Activated T-cell treated with anti-CD3 and anti-CD28 coated beads, Interleukin-2, amount 50 U/mL, for 24 hours (primary cell): ENCODE measurements at regions not wholly inside any gene's neighbourhood (a gene's known extent, or its start where the extent isn't known, plus 50 kb on each side); places are given as distances from the start of the nearest gene placed in this dataset.

Experiments
- DNase-seq: peaks from one replicate; pipeline ENCODE4 v3.0.0-alpha.2; 2020
- H3K27ac Mint-ChIP-seq: 2 replicates; pipeline ENCODE4 v1.8.0; 2020; ENCODE audit warnings: mild to moderate bottlenecking, mixed read lengths
- H3K27me3 Mint-ChIP-seq: 2 replicates; pipeline ENCODE4 v1.8.0; 2020; ENCODE audit warnings: mixed read lengths
- H3K36me3 Mint-ChIP-seq: 2 replicates; pipeline ENCODE4 v1.8.0; 2020; ENCODE audit warnings: low read depth, mixed read lengths
- H3K4me1 Mint-ChIP-seq: 2 replicates; pipeline ENCODE4 v1.8.0; 2020; ENCODE audit warnings: low read depth, mixed read lengths
- H3K4me3 Mint-ChIP-seq: 2 replicates; pipeline ENCODE4 v1.8.0; 2020; ENCODE audit warnings: mild to moderate bottlenecking, moderate library complexity, mixed read lengths
- H3K9me3 Mint-ChIP-seq: 2 replicates; pipeline ENCODE4 v1.8.0; 2020; ENCODE audit warnings: mixed read lengths

DNA sequence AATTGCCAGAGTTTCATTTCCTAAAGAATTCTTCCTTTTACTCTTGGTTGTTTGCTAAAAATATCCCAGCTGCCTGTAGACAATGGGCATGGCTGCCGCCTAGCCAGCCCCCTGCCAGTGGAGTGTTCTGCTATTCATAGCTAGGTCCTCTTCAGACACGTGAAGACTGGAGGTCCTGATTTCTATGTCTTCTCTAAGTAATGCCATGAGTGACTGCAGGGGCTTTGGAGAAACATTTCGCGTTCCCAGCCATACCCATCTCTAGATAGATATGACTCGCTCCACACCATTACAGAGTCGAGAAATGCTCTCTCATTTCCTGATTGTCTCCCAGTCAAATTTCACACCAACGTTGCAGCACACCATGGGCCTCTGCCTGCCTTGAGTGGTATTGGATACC, 99.5 kb upstream of the BACE2 start:
- DNase-seq = no peak
- Mint-ChIP-seq H3K27ac (no peak overlapping the region), H3K36me3 (no peaks in the 10 kb centered on the region), H3K4me3 (peak overlapping the region; percentile 59), H3K27me3 (peaks cover 51% of the 10 kb centered on the region), H3K4me1 (peaks cover 11% of the 10 kb centered on the region), H3K9me3 (no peaks in the 10 kb centered on the region)

DNA sequence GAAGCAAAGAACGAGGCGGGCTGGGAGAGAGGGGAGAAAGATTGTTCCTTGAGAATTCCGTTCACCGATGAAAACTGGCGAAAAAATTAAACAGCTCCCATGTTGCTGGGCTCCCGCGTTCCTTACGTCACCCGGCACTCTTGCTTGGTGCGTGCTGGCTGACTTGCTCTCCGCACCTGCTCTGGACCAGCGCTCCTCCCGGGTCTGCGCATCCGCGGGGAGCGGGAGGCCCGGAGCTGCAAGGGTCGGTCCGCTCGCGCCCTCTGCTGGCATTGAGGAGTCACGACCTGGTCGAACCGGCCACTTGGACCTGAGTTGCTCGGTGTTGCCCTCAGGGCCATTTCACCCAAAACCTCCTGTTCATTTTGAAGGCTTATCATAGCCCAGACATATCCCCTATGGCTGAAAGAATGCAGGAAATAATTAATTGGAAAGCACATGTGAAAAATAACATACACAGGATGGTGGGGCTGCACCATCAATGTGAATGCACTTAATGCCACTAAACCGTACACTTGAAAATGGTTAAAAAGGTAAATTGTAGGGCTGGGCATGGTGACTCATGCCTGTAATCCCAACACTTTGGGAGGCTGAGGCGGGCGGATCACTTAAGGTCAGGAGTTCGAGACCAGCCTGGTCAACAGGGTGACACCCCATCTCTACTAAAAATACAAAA, 98.9 kb upstream of the BACE2 start:
- no peaks in the 10 kb centered on the region for H3K36me3 Mint-ChIP-seq
- peaks cover 11% of the 10 kb centered on the region for H3K4me1 Mint-ChIP-seq
- peak; percentile 77 for DNase-seq
- no peaks in the 10 kb centered on the region for H3K9me3 Mint-ChIP-seq
- H3K4me3 Mint-ChIP-seq = peak overlapping the region; percentile 59
- H3K27ac Mint-ChIP-seq = no peak overlapping the region
- H3K27me3 Mint-ChIP-seq = peaks cover 51% of the 10 kb centered on the region

DNA sequence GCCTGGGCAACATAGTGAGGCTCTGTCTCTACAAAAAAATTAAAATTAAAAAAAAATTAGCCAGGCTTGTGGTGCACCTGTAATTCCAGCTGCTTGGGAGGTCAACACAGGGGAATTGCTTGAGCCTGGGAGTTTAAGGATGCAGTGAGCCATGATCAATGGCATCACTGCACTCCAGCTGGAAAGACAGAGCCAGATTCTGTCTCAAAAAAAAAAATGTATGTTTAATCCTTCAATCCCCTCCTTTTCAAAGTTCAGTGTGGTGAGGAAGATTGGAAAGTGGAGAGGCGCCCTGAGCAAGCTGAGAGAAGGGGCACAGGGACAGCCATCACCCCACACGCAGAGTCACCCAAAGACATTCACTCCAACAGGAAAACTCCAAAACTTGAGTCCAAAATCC, 97.7 kb upstream of the BACE2 start:
- no peak overlapping the region for H3K4me3 Mint-ChIP-seq
- peaks cover 47% of the 10 kb centered on the region for H3K27me3 Mint-ChIP-seq
- H3K27ac Mint-ChIP-seq = no peak overlapping the region
- H3K4me1 Mint-ChIP-seq = peaks cover 11% of the 10 kb centered on the region
- no peaks in the 10 kb centered on the region for H3K9me3 Mint-ChIP-seq
- DNase-seq = no peak
- H3K36me3 Mint-ChIP-seq = no peaks in the 10 kb centered on the region

DNA sequence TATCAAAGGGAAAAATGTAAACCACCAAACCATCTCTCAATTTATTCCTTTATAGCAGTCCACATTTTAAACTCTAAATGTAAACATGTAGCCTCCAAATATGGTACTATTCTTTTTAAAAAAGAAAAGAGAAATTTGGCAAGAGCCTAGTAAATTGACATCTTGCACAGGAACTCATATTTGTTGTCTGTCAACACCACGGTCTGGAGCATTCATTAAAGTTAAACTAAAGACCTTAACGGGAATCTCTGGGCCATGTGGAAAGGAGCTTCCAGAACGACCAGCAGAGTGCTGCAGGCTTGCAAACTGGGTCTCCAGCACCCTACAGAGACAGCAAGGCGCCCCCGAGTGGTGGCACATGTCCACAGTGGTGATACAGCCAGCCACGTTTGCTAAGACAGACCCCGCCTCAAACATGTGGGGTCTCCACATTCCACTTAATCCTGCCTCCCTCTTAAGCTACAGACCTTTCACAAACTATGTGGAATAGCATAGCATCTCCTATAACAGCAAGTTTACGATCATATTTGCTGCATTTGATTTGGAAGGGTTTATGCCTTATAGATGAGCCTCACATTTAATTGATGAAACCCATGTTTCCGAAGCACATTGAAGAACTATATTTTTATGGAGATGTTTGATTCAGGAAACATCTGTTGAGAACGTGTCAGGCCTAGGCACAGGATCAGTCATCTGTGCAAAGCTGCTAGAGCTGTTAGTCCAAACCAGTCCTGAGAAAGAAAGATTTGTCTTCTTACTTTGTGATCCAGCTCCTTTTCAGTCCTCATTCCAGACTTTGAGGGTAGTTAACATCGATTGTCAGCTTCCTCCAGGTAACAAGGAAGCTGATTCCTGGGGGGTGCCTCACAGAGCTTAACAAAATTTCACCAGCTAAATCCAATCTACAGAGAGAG, 96.4 kb upstream of the BACE2 start:
- Mint-ChIP-seq H3K4me1 (peaks cover 11% of the 10 kb centered on the region), H3K36me3 (no peaks in the 10 kb centered on the region), H3K27me3 (peaks cover 41% of the 10 kb centered on the region), H3K4me3 (no peak overlapping the region), H3K9me3 (no peaks in the 10 kb centered on the region), H3K27ac (no peak overlapping the region)
- DNase-seq = no peak

DNA sequence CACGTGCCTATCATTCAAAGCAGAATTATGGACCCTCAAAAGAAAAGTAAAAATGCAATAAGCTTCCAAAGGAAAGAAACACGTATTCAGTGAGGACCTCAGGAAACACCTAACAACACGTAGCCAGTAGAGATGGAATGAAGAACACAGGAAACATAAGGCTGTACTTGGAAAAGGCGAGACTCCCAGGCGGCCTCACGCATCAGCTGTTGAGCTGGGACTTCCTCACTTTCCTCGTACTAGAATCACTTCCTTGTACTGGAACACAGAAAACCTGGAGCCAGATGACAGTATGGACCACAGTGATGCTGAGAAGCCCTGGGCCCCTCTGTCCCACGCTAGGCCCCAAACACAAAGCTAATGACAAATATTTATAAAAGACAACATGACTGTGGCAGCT, 94.4 kb upstream of the BACE2 start:
- Mint-ChIP-seq H3K9me3 (no peaks in the 10 kb centered on the region), H3K36me3 (no peaks in the 10 kb centered on the region), H3K27me3 (peaks cover 23% of the 10 kb centered on the region), H3K27ac (no peak overlapping the region), H3K4me1 (peaks cover 7% of the 10 kb centered on the region), H3K4me3 (no peak overlapping the region)
- no peak for DNase-seq

DNA sequence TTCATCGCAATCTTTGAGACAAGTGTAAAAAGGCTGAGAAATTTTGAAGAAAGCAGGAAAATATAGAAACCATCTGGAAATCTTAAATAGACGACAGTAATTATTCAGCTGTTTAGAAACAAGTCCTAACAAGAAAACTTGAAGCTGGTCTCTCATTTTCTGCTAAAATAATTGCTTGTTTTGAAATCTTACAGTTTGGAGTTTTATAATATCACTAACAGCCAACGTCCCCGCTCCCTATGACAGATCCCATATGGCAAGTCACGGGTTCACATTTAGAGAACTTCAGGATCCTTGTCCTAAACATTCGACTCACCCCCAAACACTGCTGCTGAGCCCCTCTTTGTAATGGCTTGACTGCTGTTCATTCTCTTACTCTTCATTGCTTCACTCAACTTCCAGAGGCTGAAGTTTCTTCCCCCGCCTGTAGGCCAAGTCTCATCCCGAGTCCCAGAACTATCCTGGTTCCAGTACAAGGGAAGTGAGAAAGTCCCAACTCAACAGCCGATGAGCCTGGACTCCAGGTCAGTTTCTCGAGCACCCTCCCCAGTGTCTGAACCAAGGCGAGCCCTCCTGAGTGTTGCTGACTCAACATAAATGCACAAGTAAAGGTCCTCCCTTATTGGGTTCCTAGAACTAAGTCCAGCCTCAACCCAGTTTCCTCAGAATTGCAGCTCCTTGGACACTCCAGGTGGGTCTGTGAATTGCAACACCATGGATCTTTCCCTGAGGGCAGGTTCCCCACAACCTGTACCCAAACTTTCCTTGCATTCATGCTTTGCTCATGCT, 93.4 kb upstream of the BACE2 start:
- H3K4me3 Mint-ChIP-seq = no peak overlapping the region
- no peaks in the 10 kb centered on the region for H3K4me1 Mint-ChIP-seq
- no peaks in the 10 kb centered on the region for H3K9me3 Mint-ChIP-seq
- no peak for DNase-seq
- H3K27ac Mint-ChIP-seq = no peak overlapping the region
- H3K36me3 Mint-ChIP-seq = no peaks in the 10 kb centered on the region
- H3K27me3 Mint-ChIP-seq = peaks cover 13% of the 10 kb centered on the region

DNA sequence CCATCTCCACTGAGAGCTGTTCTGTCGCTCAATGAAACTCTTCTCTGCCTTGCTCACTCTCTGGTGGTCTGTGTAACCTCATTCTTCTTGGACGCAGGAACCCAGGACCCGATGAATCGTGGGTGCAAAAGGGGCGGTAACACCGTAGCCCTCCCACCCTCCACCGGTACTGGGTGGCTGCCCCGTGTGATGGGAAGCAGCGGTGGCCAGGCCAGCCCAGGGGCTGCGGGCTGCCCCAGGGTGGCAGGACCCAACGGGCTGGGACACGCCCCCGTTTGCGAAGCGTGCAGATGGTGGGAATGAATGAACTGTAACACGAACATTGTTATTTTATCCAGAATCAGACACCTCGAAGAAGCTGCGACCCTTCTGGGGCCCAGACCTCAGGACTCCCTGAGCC, 92.3 kb upstream of the BACE2 start:
- Mint-ChIP-seq H3K27me3 (peaks cover 11% of the 10 kb centered on the region), H3K9me3 (no peaks in the 10 kb centered on the region), H3K36me3 (no peaks in the 10 kb centered on the region), H3K27ac (no peak overlapping the region), H3K4me1 (no peaks in the 10 kb centered on the region), H3K4me3 (no peak overlapping the region)
- DNase-seq = no peak

DNA sequence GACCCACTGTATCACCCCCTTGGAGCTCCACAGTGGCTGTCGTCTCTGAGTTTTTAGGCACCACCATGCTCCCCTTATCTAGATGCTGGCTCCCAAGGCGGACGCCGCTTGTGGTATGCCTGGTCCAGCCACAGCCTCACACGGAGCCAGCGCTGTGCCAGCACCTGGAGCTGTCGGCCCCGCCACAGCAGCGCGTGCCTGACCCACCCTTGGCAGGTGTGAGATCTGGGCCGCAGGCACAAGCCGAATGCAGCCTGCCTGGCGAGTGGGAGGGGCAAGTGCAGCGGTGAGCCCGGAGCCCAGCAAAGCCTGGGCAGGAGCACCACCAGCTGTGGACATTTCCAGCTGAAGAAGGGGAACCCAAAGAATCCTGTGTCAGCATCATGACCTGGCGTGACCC, 91.9 kb upstream of the BACE2 start:
- no peak for DNase-seq
- no peaks in the 10 kb centered on the region for H3K36me3 Mint-ChIP-seq
- H3K4me3 Mint-ChIP-seq = no peak overlapping the region
- no peak overlapping the region for H3K27ac Mint-ChIP-seq
- H3K27me3 Mint-ChIP-seq = peaks cover 9% of the 10 kb centered on the region
- H3K4me1 Mint-ChIP-seq = no peaks in the 10 kb centered on the region
- no peaks in the 10 kb centered on the region for H3K9me3 Mint-ChIP-seq

DNA sequence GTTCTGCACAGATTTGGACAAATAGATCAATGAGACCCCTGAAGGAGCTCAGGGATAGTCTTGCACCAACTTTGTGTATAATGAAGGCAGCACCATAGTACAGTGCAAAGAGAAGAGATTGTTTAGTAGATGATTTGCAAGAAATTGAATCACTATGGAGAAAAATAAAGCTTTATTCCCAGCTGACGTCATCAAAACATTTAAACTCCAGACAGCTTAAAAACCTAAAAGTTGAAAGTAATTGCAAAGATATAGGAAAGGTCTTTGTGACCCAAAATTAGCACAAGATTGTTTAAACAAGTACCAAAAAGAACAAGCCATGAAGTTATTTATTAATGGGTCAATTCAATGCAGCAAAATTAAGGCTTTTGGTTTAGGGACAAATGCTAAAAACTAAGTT, 88.8 kb upstream of the BACE2 start:
- no peak overlapping the region for H3K27ac Mint-ChIP-seq
- no peaks in the 10 kb centered on the region for H3K36me3 Mint-ChIP-seq
- no peak overlapping the region for H3K4me3 Mint-ChIP-seq
- no peak for DNase-seq
- no peaks in the 10 kb centered on the region for H3K9me3 Mint-ChIP-seq
- H3K4me1 Mint-ChIP-seq = no peaks in the 10 kb centered on the region
- peaks cover 21% of the 10 kb centered on the region for H3K27me3 Mint-ChIP-seq

DNA sequence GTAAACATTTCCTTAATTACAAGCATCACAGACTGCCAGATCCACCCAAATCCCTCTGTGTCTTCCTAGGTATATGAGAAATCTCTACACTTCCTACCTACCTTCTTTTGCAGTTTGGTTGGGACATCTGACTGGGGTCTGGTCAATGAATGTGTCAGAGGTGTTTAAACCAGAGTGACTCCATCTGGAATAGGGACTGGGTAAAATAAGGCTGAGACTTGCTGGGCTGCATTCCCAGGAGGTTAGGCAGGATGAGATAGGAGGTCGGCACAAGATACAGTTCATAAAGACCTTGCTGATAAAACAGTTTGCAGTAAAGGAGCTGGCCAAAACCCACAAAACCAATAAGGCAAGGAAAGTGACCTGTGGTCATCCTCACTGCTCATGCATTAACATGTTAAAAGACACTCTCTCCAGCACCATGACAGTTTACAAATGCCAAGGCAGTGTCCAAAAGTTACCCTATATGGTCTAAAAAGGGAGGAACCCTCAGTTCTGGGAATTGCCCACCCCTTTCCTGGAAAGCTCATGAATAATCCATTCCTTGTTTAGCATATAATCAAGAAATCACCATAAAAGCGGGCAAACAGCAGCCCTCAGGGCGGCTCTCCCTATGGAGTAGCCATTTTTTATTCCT, 87.4 kb upstream of the BACE2 start:
- no peak for DNase-seq
- Mint-ChIP-seq H3K27ac (no peak overlapping the region), H3K4me3 (no peak overlapping the region), H3K4me1 (no peaks in the 10 kb centered on the region), H3K27me3 (peaks cover 26% of the 10 kb centered on the region), H3K9me3 (no peaks in the 10 kb centered on the region), H3K36me3 (no peaks in the 10 kb centered on the region)

DNA sequence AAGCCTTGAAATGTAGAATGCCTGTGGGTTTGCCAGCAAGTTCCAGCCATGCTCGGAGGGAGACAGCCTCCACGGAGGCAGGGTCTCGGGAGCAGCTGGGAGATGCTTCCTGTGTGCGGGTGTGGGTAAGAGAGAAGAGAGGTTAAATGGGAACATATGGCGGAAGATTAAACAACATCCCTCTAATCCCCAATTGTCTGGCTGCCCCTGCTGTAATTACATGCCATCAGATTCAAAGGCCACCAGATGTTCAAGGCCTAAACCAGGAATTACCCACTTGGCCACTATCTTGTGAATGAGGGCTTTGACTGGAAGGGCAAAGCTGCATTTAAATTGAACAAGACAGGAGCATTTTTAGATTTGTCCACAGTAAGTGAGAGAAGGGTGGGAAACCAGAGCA, 81.4 kb upstream of the BACE2 start:
- H3K4me1 Mint-ChIP-seq = no peaks in the 10 kb centered on the region
- no peaks in the 10 kb centered on the region for H3K36me3 Mint-ChIP-seq
- no peak overlapping the region for H3K27ac Mint-ChIP-seq
- no peak overlapping the region for H3K4me3 Mint-ChIP-seq
- H3K27me3 Mint-ChIP-seq = peaks cover 29% of the 10 kb centered on the region
- DNase-seq = no peak
- no peaks in the 10 kb centered on the region for H3K9me3 Mint-ChIP-seq

DNA sequence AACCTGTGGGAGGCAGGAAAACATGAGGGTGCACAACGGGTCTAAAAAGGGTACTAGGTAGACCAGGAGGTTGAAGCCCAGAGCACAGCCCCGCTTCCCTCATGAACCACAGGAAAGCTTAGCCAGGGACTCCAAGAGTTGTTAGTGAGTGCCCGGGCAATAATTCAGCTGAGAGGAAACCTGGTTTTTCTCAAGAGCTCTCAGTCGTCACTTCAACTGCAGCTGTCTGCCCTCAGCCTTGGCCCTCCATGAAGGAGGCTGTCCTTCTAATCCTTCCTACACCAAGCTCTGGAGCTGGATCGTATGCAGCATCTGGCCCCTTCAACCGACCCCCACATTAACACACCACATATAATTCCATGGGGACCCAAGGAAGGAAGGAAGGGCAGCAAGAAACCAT, 77.0 kb upstream of the BACE2 start:
- Mint-ChIP-seq H3K27me3 (peaks cover 16% of the 10 kb centered on the region), H3K36me3 (no peaks in the 10 kb centered on the region), H3K27ac (no peak overlapping the region), H3K4me1 (no peaks in the 10 kb centered on the region), H3K4me3 (no peak overlapping the region), H3K9me3 (no peaks in the 10 kb centered on the region)
- no peak for DNase-seq

DNA sequence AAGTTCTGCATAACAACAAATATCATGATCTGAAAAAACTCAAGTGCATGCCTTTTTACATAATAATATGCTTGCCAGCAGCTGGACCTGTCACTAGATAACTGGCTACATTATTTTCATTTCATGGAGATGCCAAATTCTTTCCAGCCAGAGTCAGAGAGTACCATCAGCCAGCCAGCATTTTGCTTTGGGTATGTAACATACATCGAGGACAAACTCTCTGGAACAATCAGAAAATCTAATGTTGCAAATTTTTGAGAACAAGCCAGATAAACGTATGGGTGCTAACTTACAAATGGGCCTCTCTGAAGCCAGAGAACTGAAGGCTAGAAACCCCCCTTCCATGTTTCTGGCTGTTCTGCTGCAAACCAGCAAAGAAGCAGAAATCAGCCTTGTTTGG, 76.3 kb upstream of the BACE2 start:
- H3K27ac Mint-ChIP-seq = no peak overlapping the region
- H3K36me3 Mint-ChIP-seq = no peaks in the 10 kb centered on the region
- H3K4me3 Mint-ChIP-seq = no peak overlapping the region
- no peaks in the 10 kb centered on the region for H3K4me1 Mint-ChIP-seq
- DNase-seq = no peak
- H3K27me3 Mint-ChIP-seq = peaks cover 16% of the 10 kb centered on the region
- H3K9me3 Mint-ChIP-seq = no peaks in the 10 kb centered on the region

DNA sequence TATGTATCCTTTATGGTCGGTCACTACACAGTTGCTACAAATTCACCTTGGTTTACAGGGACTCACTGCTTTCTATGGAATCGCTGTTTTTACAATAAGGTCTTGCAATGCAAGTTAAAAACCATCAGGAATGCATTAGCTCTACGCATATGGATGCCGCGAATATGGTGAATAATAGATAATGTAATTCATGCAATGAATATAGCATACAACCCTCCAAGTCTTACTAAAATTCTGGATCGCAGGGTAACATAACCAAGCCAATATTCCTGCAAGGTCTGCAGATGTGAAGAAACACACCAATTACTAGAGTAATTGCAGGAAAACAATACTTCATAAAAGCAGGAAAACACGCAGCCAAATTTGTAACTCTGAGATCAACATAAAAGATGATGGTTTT, 75.6 kb upstream of the BACE2 start:
- Mint-ChIP-seq H3K9me3 (no peaks in the 10 kb centered on the region), H3K4me3 (no peak overlapping the region), H3K4me1 (no peaks in the 10 kb centered on the region), H3K36me3 (no peaks in the 10 kb centered on the region), H3K27me3 (peaks cover 15% of the 10 kb centered on the region), H3K27ac (no peak overlapping the region)
- DNase-seq = no peak
